ENCODE measurements at regions not wholly inside any gene's neighbourhood (a gene's known extent, or its start where the extent isn't known, plus 50 kb on each side); places are given as distances from the start of the nearest gene placed in this dataset.
"Not testable (repeated sequence)": the region's sequence is repeated elsewhere in the genome, so short reads cannot be mapped to it uniquely, and the experiment has no call there.

- no peak for DNase-seq
These were observed 973.1 kb downstream of the SLC16A7 start for GRCh38 chr12:60568914-60569313.

GRCh38 chr12:60577607-60578006, 981.8 kb downstream of the SLC16A7 start:
- no peak for DNase-seq

GRCh38 chr12:60587664-60588063, 991.8 kb downstream of the SLC16A7 start:
- DNase-seq: not testable (repeated sequence)

GRCh38 chr12:60594035-60594711, 998.3 kb downstream of the SLC16A7 start:
- no peak for DNase-seq

- no peak for DNase-seq
These were observed 1006.8 kb downstream of the SLC16A7 start for GRCh38 chr12:60602601-60603000.

GRCh38 chr12:60603475-60603874, 1007.6 kb downstream of the SLC16A7 start:
- DNase-seq: not testable (repeated sequence)

- DNase-seq: no peak
These were observed 1020.6 kb downstream of the SLC16A7 start for GRCh38 chr12:60616400-60616799.

- DNase-seq: no peak
These were observed 1035.0 kb downstream of the SLC16A7 start for GRCh38 chr12:60630796-60631195.

- no peak for DNase-seq
These were observed 1048.2 kb downstream of the SLC16A7 start for GRCh38 chr12:60644076-60644475.

GRCh38 chr12:60666895-60667294, 1071.1 kb downstream of the SLC16A7 start:
- no peak for DNase-seq

- no peak for DNase-seq
These were observed 1077.1 kb downstream of the SLC16A7 start for GRCh38 chr12:60672949-60673348.

- DNase-seq: peak; percentile 15
These were observed 1089.3 kb downstream of the SLC16A7 start for GRCh38 chr12:60684988-60685655.

- DNase-seq: peak; percentile 24
These were observed 1093.3 kb downstream of the SLC16A7 start for GRCh38 chr12:60689137-60689536.

- no peak for DNase-seq
These were observed 1097.3 kb downstream of the SLC16A7 start for GRCh38 chr12:60693019-60693626.

GRCh38 chr12:60704171-60704914, 1108.5 kb downstream of the SLC16A7 start:
- no peak for DNase-seq

GRCh38 chr12:60710246-60710645, 1114.4 kb downstream of the SLC16A7 start:
- DNase-seq: no peak

GRCh38 chr12:60714141-60714900, 1118.5 kb downstream of the SLC16A7 start:
- no peak for DNase-seq

- no peak for DNase-seq
These were observed 1128.6 kb downstream of the SLC16A7 start for GRCh38 chr12:60724475-60724874.

- DNase-seq: no peak
These were observed 1129.2 kb downstream of the SLC16A7 start for GRCh38 chr12:60724984-60725383.

- DNase-seq: no peak
These were observed 1156.8 kb downstream of the SLC16A7 start for GRCh38 chr12:60752589-60752988.

- DNase-seq: no peak
These were observed 1162.4 kb downstream of the SLC16A7 start for GRCh38 chr12:60758224-60758623.

- peak; percentile 10 for DNase-seq
These were observed 1165.1 kb downstream of the SLC16A7 start for GRCh38 chr12:60760965-60761364.

- not testable (repeated sequence) for DNase-seq
These were observed 1205.3 kb downstream of the SLC16A7 start for GRCh38 chr12:60801166-60801565.
